ENCODE measurements at regions not wholly inside any gene's neighbourhood (a gene's known extent, or its start where the extent isn't known, plus 50 kb on each side); places are given as distances from the start of the nearest gene placed in this dataset.

DNA sequence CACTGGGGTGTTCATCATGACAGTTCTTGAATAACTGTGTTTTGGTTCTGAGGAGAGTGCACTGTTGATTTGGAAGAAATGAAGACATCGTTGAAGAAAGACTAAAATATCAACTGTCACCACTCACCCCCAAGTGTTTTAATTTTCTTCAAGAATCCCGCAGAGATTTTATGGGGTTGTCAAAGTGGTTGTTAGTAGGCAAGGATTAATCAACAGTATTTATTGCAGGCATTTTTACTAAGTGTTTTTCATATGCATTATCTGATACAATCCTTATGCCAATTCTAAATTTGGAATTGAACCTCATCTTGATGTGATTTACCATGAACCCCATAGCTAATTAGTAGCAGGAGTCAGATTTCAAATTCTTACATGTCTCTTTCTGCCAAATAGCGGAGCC is 63.7 kb upstream of the OBI1 start:
- TF ChIP-seq, protein P1, sequence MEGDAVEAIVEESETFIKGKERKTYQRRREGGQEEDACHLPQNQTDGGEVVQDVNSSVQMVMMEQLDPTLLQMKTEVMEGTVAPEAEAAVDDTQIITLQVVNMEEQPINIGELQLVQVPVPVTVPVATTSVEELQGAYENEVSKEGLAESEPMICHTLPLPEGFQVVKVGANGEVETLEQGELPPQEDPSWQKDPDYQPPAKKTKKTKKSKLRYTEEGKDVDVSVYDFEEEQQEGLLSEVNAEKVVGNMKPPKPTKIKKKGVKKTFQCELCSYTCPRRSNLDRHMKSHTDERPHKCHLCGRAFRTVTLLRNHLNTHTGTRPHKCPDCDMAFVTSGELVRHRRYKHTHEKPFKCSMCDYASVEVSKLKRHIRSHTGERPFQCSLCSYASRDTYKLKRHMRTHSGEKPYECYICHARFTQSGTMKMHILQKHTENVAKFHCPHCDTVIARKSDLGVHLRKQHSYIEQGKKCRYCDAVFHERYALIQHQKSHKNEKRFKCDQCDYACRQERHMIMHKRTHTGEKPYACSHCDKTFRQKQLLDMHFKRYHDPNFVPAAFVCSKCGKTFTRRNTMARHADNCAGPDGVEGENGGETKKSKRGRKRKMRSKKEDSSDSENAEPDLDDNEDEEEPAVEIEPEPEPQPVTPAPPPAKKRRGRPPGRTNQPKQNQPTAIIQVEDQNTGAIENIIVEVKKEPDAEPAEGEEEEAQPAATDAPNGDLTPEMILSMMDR (IDR thresholded peaks at IDR 0.05): no peak
- TF ChIP-seq CHD4 (IDR thresholded peaks at IDR 0.05; ENCODE audit: borderline replicate concordance) (no peak), CHD2 (IDR thresholded peaks at IDR 0.05; ENCODE audit: low read length, partially characterized antibody) (no peak), HOXB5 (CRISPR knock-in tag; IDR thresholded peaks at IDR 0.05) (no peak), ZSCAN20 (CRISPR knock-in tag; IDR thresholded peaks at IDR 0.05) (no peak), POLR2AphosphoS2 (conservative IDR thresholded peaks at IDR 0.05; ENCODE audit: low read length) (no peak), SMC3 (IDR thresholded peaks at IDR 0.05) (no peak), HDAC2 (IDR thresholded peaks at IDR 0.05) (no peak), MAFK (IDR thresholded peaks at IDR 0.05; ENCODE audit: partially characterized antibody) (no peak), POLR2A (IDR thresholded peaks at IDR 0.05; ENCODE audit: low read length) (no peak)
- TF ChIP-seq, protein P2, sequence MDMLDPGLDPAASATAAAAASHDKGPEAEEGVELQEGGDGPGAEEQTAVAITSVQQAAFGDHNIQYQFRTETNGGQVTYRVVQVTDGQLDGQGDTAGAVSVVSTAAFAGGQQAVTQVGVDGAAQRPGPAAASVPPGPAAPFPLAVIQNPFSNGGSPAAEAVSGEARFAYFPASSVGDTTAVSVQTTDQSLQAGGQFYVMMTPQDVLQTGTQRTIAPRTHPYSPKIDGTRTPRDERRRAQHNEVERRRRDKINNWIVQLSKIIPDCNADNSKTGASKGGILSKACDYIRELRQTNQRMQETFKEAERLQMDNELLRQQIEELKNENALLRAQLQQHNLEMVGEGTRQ (IDR thresholded peaks at IDR 0.05): no peak

All from A549 (cell line).